ENCODE measurements at regions not wholly inside any gene's neighbourhood (a gene's known extent, or its start where the extent isn't known, plus 50 kb on each side); places are given as distances from the start of the nearest gene placed in this dataset.
A peak's percentile ranks its signal among the peaks of the same experiment; 100 is the strongest.

- Histone ChIP-seq H3K56ac (ENCODE audit: extremely low read depth, insufficient read depth, low read length) (no peak overlapping the region), H2AK9ac (replicated peaks; ENCODE audit: low read depth, low read length, poor library complexity) (no peak overlapping the region), H3K4ac (ENCODE audit: low read depth, low read length) (no peak overlapping the region), H2AFZ (replicated peaks; ENCODE audit: low read length, poor library complexity) (no peak overlapping the region), H2AK5ac (ENCODE audit: low read depth, low read length) (no peak overlapping the region), H3K36me3 (ENCODE audit: control insufficient read depth, insufficient read depth, low read length) (no peaks in the 10 kb centered on the region), H3K9me3 (ENCODE audit: control insufficient read depth, insufficient read depth, low read length) (no peaks in the 10 kb centered on the region), H4K5ac (ENCODE audit: low read depth, low read length) (no peak overlapping the region), H4K20me1 (ENCODE audit: insufficient read depth, low read length) (no peaks in the 10 kb centered on the region), H3K27ac (ENCODE audit: insufficient read depth, low read length) (no peak overlapping the region), H2BK5ac (ENCODE audit: low read depth, low read length, poor library complexity, severe bottlenecking) (no peak overlapping the region), H3K79me1 (ENCODE audit: low read depth in 1 of 2, low read length in 2 of 2) (no peaks in the 10 kb centered on the region), H3K9ac (ENCODE audit: low read depth, low read length) (no peak overlapping the region), H3K23ac (ENCODE audit: low read depth, low read length) (no peak overlapping the region), H2BK20ac (ENCODE audit: low read depth, low read length) (no peak overlapping the region), H2BK120ac (ENCODE audit: low read depth, low read length) (no peak overlapping the region), H3K9me1 (ENCODE audit: insufficient read depth, low read length) (no peaks in the 10 kb centered on the region), H3K4me3 (ENCODE audit: insufficient read depth, low read depth, low read length) (no peak overlapping the region), H3K4me1 (ENCODE audit: control insufficient read depth, insufficient read depth, low read length) (no peaks in the 10 kb centered on the region), H3K4me2 (ENCODE audit: low read depth, low read length) (no peak overlapping the region), H3K27me3 (ENCODE audit: control insufficient read depth, insufficient read depth, low read length) (no peaks in the 10 kb centered on the region), H2BK15ac (ENCODE audit: low read depth, low read length) (no peak overlapping the region), H4K91ac (ENCODE audit: insufficient read depth, low read depth, low read length) (no peak overlapping the region), H4K8ac (ENCODE audit: low read depth in 2 of 2, low read length in 2 of 2) (no peak overlapping the region), H3K14ac (replicated peaks; ENCODE audit: low read depth, low read length) (no peak overlapping the region), H3K18ac (ENCODE audit: low read depth, low read length) (no peak overlapping the region)
- WGBS, 2 experiments (ENCODE audit: extremely low coverage in 2 of 2, insufficient read length in 1 of 2): no CpG with 5 or more reads among the region's 4 CpGs
- TF ChIP-seq RFX5 (IDR thresholded peaks at IDR 0.05; ENCODE audit: low read depth, low read length) (no peak), RAD21 (IDR thresholded peaks at IDR 0.05; ENCODE audit: low read length) (no peak), ELK1 (IDR thresholded peaks at IDR 0.05; ENCODE audit: borderline replicate concordance, low read depth, low read length) (no peak), MAZ (IDR thresholded peaks at IDR 0.05; ENCODE audit: borderline replicate concordance, low read depth, low read length) (no peak), USF2 (IDR thresholded peaks at IDR 0.05; ENCODE audit: low read depth, low read length) (no peak), NFE2L2 (IDR thresholded peaks at IDR 0.05; ENCODE audit: low read depth, low read length) (no peak), MAFK (IDR thresholded peaks at IDR 0.05; ENCODE audit: low read depth, low read length) (no peak)
- ChIA-PET CTCF (no interaction called here), POLR2A (ENCODE audit: unreplicated experiment) (no interaction called here)
- dilution Hi-C loops (cut with HindIII; ENCODE audit: low sequenced_read_pairs, unreplicated experiment) (no loop called here), in situ Hi-C loops (cut with MboI; ENCODE audit: low sequenced_read_pairs) (no loop called here), intact Hi-C loops (cut with micrococcal nuclease) (no loop called here)
- peak; percentile 34 for DNase-seq
- BruUV-seq (replicated peaks): no TSS peak
- ATAC-seq (ENCODE audit: low read depth): peak; percentile 80
Measured at GRCh38 chr13:89457977-89458376, 1786.8 kb downstream of the SLITRK5 start.

Data from IMR-90 (cell line).